GM12865 (cell line): ENCODE measurements at regions not wholly inside any gene's neighbourhood (a gene's known extent, or its start where the extent isn't known, plus 50 kb on each side); places are given as distances from the start of the nearest gene placed in this dataset.
"Not testable (repeated sequence)": the region's sequence is repeated elsewhere in the genome, so short reads cannot be mapped to it uniquely, and the experiment has no call there.

ENCODE experiments used
- DNase-seq: peaks from one replicate; pipeline ENCODE4 v3.0.0; 2010; ENCODE audit warnings: low read depth
- H3K4me3 ChIP-seq: 2 replicates; pipeline ENCODE4 v1.5.1; 2011; ENCODE audit warnings: mild to moderate bottlenecking, low read depth, low read length, control low read depth
- CTCF ChIP-seq: IDR thresholded peaks from 2 replicates; pipeline ENCODE4 v1.5.1; 2011; ENCODE audit warnings: low read length, control low read depth, low read depth, inconsistent platforms; ENCODE audit not compliant: insufficient read depth; ENCODE audit errors: missing control alignments

DNA sequence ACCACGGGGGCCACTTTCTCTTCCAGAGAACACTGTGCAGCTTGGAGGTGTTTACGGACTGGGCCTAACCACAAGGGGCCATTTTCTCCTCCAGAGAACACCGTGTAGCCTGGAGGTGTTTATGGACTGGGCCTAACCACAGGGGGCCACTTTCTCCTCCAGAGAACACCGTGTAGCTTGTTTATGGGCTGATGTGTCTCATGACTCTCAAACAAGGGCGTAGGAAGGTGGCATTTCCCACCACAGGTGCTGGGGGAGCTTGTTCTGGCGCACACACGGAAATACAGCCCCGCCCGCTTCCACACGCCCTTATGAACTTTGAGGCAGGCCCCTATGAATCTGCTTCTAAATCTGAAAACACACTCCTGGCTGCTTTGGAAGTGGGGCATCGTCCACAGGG is 174.6 kb upstream of the SFSWAP start:
- DNase-seq, result peak; percentile 22
- no peak overlapping the region for H3K4me3 ChIP-seq
- TF ChIP-seq CTCF, result no peak

- no peak for DNase-seq
- no peak for TF ChIP-seq CTCF
- H3K4me3 ChIP-seq, result no peak overlapping the region
These were observed 174.1 kb upstream of the SFSWAP start for GRCh38 chr12:131536766-131537165.

GRCh38 chr12:131537267-131537958 is 173.5 kb upstream of the SFSWAP start:
- DNase-seq, result no peak
- TF ChIP-seq CTCF, result no peak
- H3K4me3 ChIP-seq, result no peak overlapping the region

DNA sequence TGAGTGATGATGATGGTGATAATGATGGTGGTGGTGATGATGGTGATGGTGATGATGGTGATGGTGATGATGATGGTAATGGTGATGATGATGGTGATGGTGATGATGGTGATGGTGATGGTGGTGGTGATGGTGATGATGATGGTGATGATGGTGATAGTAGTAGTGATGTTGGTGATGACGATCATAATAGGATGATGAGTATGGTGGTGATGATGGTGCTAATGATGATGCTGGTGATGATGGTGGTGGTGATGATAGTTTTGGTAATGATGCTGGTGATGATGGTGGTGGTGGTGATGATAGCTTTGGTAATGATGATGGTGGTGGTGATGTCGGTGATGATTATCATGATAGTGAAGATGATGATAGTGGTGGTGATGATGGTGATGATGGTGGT is 171.5 kb upstream of the SFSWAP start:
- H3K4me3 ChIP-seq, result no peak overlapping the region
- no peak for DNase-seq
- no peak for TF ChIP-seq CTCF

DNA sequence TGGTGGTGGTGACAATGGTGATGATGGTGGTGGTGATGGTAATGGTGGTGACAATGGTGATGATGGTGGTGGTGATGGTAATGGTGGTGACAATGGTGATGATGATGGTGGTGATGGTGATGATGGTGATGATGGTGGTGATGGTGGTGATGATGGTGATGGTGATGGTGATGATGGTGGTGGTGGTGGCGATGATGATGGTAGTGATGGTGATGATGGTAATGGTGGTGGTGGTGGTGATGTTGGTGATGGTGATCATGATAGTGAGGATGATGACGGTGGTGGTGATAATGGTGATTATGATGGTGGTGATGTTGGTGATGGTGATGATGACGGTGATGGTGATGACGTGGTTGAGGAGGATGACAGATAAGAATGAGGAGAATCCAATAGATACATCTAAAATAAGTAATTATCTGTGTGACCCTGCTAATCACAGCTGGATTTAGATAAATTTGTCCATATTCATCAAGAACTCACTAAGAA is 170.7 kb upstream of the SFSWAP start:
- no peak for TF ChIP-seq CTCF
- no peak for DNase-seq

DNA sequence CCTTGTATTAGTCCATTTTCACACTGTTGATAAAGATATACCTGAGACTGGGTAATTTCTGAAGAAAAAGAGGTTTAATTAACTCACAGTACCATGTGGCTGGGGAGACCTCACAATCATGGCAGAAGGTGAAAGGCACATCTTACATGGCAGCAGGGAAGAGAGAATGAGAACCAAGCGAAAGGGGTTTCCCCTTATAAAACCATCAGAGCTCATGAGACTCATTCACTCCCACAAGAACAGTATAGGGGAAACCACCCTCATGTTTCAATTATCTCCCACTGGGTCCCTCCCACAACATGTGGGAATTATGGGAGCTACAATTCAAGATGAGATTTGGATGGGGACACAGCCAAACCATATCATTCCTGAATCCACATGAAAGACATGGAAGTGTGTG is 169.4 kb upstream of the SFSWAP start:
- not testable (repeated sequence) for H3K4me3 ChIP-seq, DNase-seq

More for the DNA sequence above, 170.7 kb upstream of the SFSWAP start:
- H3K4me3 ChIP-seq, result no peak overlapping the region

DNA sequence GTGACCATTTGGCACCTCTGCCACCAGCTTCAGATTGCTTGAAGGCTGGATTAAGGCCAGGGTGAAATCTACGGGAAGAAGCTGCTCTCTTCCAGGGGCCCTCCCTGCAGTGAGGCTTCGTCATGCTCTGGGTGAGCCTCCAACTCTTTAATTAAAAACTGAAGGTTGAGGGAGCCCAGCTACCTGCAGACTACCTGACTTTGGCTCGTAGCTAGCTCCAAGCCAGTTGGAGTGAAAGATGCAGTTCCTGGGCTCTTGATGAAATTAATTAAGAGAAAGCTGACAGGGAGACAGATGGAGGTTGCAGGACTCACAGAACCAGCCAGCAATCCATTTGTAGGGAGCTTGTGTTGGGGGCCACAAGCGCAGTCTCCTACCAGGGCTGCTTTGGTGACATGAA is 168.5 kb upstream of the SFSWAP start:
- TF ChIP-seq CTCF, result no peak
- DNase-seq, result no peak

More for the DNA sequence above, 168.5 kb upstream of the SFSWAP start:
- H3K4me3 ChIP-seq, result no peak overlapping the region
